B cell (primary cell): ENCODE measurements at regions not wholly inside any gene's neighbourhood (a gene's known extent, or its start where the extent isn't known, plus 50 kb on each side); places are given as distances from the start of the nearest gene placed in this dataset.

Source experiments
- ATAC-seq: fragments of 200-7000 bp; cut with Tn5 transposase; one replicate; pipeline ENCODE4 v1.10.0; 2021; ENCODE audit warnings: low read depth, mild to moderate bottlenecking, moderate number of reproducible peaks, moderate library complexity
- CTCF ChIA-PET: fragments of 350-600 bp; sonication (Branson Sonifier 250); formaldehyde crosslinking; loops from one replicate; lab custom pipeline; 2021; ENCODE audit warnings: antibody characterized with exemption, inconsistent platforms; lab: Charles Lee
- POLR2A ChIA-PET: fragments of 350-600 bp; sonication (Branson Sonifier 250); formaldehyde crosslinking; loops from one replicate; lab custom pipeline; 2021; ENCODE audit warnings: antibody characterized with exemption; lab: Charles Lee
- DNase-seq: peaks from one replicate; pipeline ENCODE4 v3.0.0; 2013
- H2AFZ ChIP-seq: 2 replicates; pipeline ENCODE4 v1.6.1; 2012; ENCODE audit warnings: mild to moderate bottlenecking, low read depth, low read length; ENCODE audit not compliant: insufficient read depth, poor library complexity, severe bottlenecking
- H3K27ac ChIP-seq, 2 donors: 1 replicate in 1 of 2; 2 replicates in 1 of 2; pipeline ENCODE4 v1.5.1; 2012 to 2013; ENCODE audit warnings: low read length in 2 of 2, mild to moderate bottlenecking in 2 of 2, moderate library complexity in 1 of 2
- H3K27me3 ChIP-seq, 4 experiments: fragments of 200-600 bp in 1 of 4; sonication (generic) in 1 of 4; replicated peaks in 1 of 4; 1 replicate in 2 of 4; 2 replicates in 2 of 4; pipeline versions ENCODE4 v1.6.1 to v1.7.0; 2013 to 2016; ENCODE audit warnings: low read length in 3 of 4, mild to moderate bottlenecking in 2 of 4, mixed read lengths in 1 of 4, moderate library complexity in 1 of 4; ENCODE audit not compliant: insufficient read depth in 4 of 4, control insufficient read depth in 3 of 4; ENCODE audit errors: control extremely low read depth in 1 of 4
- H3K36me3 ChIP-seq, 2 experiments: replicated peaks in 1 of 2; 1 replicate in 1 of 2; 2 replicates in 1 of 2; pipeline versions ENCODE4 v1.6.1 to v1.7.1; 2013; ENCODE audit warnings: low read length in 1 of 2; ENCODE audit not compliant: insufficient read depth in 2 of 2, control insufficient read depth in 1 of 2; ENCODE audit errors: control extremely low read depth in 1 of 2, extremely low read depth in 1 of 2
- H3K4me1 ChIP-seq, 2 donors: fragments of 200-600 bp in 1 of 2; sonication (generic) in 1 of 2; 1 replicate in 1 of 2; 2 replicates in 1 of 2; pipeline versions ENCODE4 v1.5.1 to v1.6.1; 2013 to 2017; ENCODE audit warnings: low read length in 2 of 2; ENCODE audit not compliant: control insufficient read depth in 2 of 2, insufficient read depth in 2 of 2
- H3K4me2 ChIP-seq: replicated peaks from 2 replicates; pipeline ENCODE3; 2012; ENCODE audit warnings: mild to moderate bottlenecking, low read depth, low read length; ENCODE audit not compliant: poor library complexity, severe bottlenecking
- H3K4me3 ChIP-seq, 5 experiments: fragments of 200-600 bp in 1 of 5; sonication (generic) in 1 of 5; 1 replicate in 3 of 5; 2 replicates in 2 of 5; pipeline versions ENCODE4 v1.5.1 to v1.7.0; 2011 to 2016; ENCODE audit warnings: low read length in 4 of 5, mild to moderate bottlenecking in 4 of 5, low read depth in 2 of 5, control low read depth in 1 of 5, moderate library complexity in 1 of 5; ENCODE audit not compliant: insufficient read depth in 1 of 5; ENCODE audit errors: control extremely low read depth in 1 of 5, extremely low read depth in 1 of 5
- H3K79me2 ChIP-seq: fragments of 200-600 bp; sonication (generic); one replicate; pipeline ENCODE4 v1.6.0; 2016; ENCODE audit warnings: low read length; ENCODE audit not compliant: control insufficient read depth, insufficient read depth
- H3K9ac ChIP-seq: fragments of 200-600 bp; sonication (generic); 2 replicates; pipeline ENCODE4 v1.6.1; 2017; ENCODE audit warnings: mild to moderate bottlenecking, low read length, moderate library complexity
- H3K9me3 ChIP-seq, 3 donors: one replicate each; pipeline versions ENCODE4 v1.6.1 to v1.7.1; 2013; ENCODE audit warnings: low read length in 2 of 3; ENCODE audit not compliant: control insufficient read depth in 2 of 3, insufficient read depth in 1 of 3; ENCODE audit errors: control extremely low read depth in 1 of 3
- H4K20me1 ChIP-seq: 2 replicates; pipeline ENCODE4 v1.6.0; 2012; ENCODE audit warnings: mild to moderate bottlenecking, low read length; ENCODE audit not compliant: insufficient read depth, control insufficient read depth, poor library complexity, severe bottlenecking
- H3K27ac Mint-ChIP-seq: one replicate; pipeline ENCODE4 v1.8.0; 2021; ENCODE audit warnings: mixed read lengths
- H3K27me3 Mint-ChIP-seq: one replicate; pipeline ENCODE4 v1.8.0; 2021; ENCODE audit warnings: mixed read lengths
- H3K4me1 Mint-ChIP-seq: one replicate; pipeline ENCODE4 v1.8.0; 2021; ENCODE audit warnings: mixed read lengths
- H3K4me3 Mint-ChIP-seq: one replicate; pipeline ENCODE4 v1.8.0; 2021; ENCODE audit warnings: mixed read lengths
- H3K9me3 Mint-ChIP-seq: one replicate; pipeline ENCODE4 v1.8.0; 2022; ENCODE audit warnings: mixed read lengths; ENCODE audit not compliant: insufficient read depth
- CTCF ChIP-seq: fragments of 200-600 bp; IDR thresholded peaks from one replicate; pipeline ENCODE4 v1.8.0; 2022; ENCODE audit warnings: antibody characterized with exemption, mild to moderate bottlenecking
- EZH2 ChIP-seq: IDR thresholded peaks from 2 replicates; pipeline ENCODE4 v1.6.1; 2012; ENCODE audit warnings: borderline replicate concordance, low read depth, mild to moderate bottlenecking, moderate library complexity, low read length; ENCODE audit not compliant: insufficient read depth, poor library complexity, severe bottlenecking
- WGBS: methylation state at CpG from one replicate; pipeline ENCODE4 v1.1.5; 2013; ENCODE audit warnings: missing lambda C conversion rate; ENCODE audit not compliant: insufficient coverage; 5-methylcytosine and 5-hydroxymethylcytosine counted together
- intact Hi-C: fragments of 100-400 bp; cut with micrococcal nuclease; formaldehyde crosslinking; loops from one replicate; pipeline ENCODE4 v1.10.0; 2022

GRCh38 chr15:29333261-29333660 lies 63.6 kb upstream of the NSMCE3 start:
- no peaks in the 10 kb centered on the region for H4K20me1 ChIP-seq
- peaks cover 12 to 22% of the 10 kb centered on the region in 2 donors for H3K4me1 ChIP-seq
- intact Hi-C loops, result no loop called here
- no peak overlapping the region for H3K4me2 ChIP-seq
- H3K9me3 ChIP-seq, result peaks cover 0 to 28% (median 13%) of the 10 kb centered on the region in 3 donors
- H3K4me3 ChIP-seq, result no peak overlapping the region
- WGBS, result 83% methylated on average over 6 of the region's 6 CpGs
- no peak overlapping the region for H3K4me3 Mint-ChIP-seq
- H3K27ac ChIP-seq, result no peak overlapping the region
- no peaks in the 10 kb centered on the region for H3K27me3 ChIP-seq
- ChIA-PET CTCF (no interaction called here), POLR2A (no interaction called here)
- peaks cover 7% of the 10 kb centered on the region for H3K9me3 Mint-ChIP-seq
- H3K9ac ChIP-seq, result no peak overlapping the region
- ATAC-seq (no peak), DNase-seq (no peak)
- TF ChIP-seq EZH2 (no peak), CTCF (no peak)
- H2AFZ ChIP-seq, result no peak overlapping the region
- H3K36me3 ChIP-seq, result no peaks in the 10 kb centered on the region
- no peaks in the 10 kb centered on the region for H3K27me3 Mint-ChIP-seq
- no peaks in the 10 kb centered on the region for H3K79me2 ChIP-seq
- no peak overlapping the region for H3K27ac Mint-ChIP-seq
- peaks cover 30% of the 10 kb centered on the region for H3K4me1 Mint-ChIP-seq

GRCh38 chr15:29331669-29332068 lies 62.0 kb upstream of the NSMCE3 start:
- 100% methylated on average over 2 of the region's 6 CpGs for WGBS

More at GRCh38 chr15:29331669-29332068, 62.0 kb upstream of the NSMCE3 start:
- Histone ChIP-seq H3K79me2 (no peaks in the 10 kb centered on the region), H3K27ac (no peak overlapping the region), H3K27me3 (no peaks in the 10 kb centered on the region), H3K4me2 (no peak overlapping the region), H3K4me1 (peaks cover 12 to 22% of the 10 kb centered on the region in 2 donors), H4K20me1 (no peaks in the 10 kb centered on the region), H3K9me3 (peaks cover 2 to 33% (median 13%) of the 10 kb centered on the region in 3 donors), H3K9ac (no peak overlapping the region), H3K36me3 (no peaks in the 10 kb centered on the region), H3K4me3 (no peak overlapping the region), H2AFZ (no peak overlapping the region)
- ATAC-seq (no peak), DNase-seq (no peak)
- no peaks in the 10 kb centered on the region for H3K27me3 Mint-ChIP-seq
- ChIA-PET POLR2A (no interaction called here), CTCF (no interaction called here)
- TF ChIP-seq CTCF (no peak), EZH2 (no peak)
- peak overlapping the region; percentile 32 for H3K4me3 Mint-ChIP-seq
- intact Hi-C loops, result no loop called here
- H3K27ac Mint-ChIP-seq, result no peak overlapping the region
- H3K9me3 Mint-ChIP-seq, result peaks cover 10% of the 10 kb centered on the region
- peaks cover 33% of the 10 kb centered on the region for H3K4me1 Mint-ChIP-seq
